ENCODE measurements at regions not wholly inside any gene's neighbourhood (a gene's known extent, or its start where the extent isn't known, plus 50 kb on each side); places are given as distances from the start of the nearest gene placed in this dataset.

DNA sequence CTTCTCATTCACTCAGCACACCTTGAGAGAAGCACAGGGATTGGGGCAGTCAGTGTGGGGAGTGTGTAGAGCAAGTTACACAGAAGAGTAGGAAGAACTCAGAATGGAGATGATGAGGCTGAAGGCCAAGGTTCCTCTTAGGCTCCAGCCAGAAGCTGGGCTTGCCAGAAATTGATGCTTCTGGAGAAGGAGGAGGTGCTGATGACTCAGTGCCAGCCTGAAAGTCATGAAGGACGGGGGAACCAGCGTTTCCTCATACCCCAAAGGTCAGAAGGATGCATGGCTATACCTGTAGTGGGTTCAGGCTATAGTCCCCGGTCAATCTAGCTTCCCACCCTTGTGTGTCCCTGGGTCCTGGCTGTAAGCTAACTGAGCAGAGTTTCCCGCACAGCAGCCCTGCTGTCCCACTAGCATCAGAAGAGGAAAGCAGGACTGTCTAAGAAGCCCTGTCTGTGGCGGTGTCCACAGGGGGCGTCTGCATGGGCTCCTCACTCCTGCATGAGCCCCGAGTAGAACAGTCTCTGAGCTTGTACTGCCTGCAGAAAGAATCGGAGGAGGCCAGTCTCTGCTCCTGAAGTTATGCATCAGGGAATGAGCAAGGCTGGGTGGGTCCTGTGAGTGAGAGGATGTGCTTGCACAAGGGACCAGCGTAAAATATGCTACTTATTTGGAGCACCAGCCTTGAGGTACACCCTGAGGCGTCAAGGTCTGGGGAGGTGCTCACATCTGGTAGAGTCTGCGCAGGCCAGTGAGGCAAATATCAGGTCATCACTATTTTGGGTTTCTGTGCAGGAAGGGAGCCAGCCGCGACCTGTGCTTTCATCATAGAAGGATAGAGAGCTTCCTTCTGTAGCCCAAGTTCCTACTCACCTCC is 148.5 kb downstream of the MRPL14 start:
- intact Hi-C loops (cut with DNase I; ENCODE audit: low total_unique reads) = no loop called here
- DNase-seq (ENCODE audit: low spot score in 2 of 2) = peak in 1 of 2 donors; percentile 27

DNA sequence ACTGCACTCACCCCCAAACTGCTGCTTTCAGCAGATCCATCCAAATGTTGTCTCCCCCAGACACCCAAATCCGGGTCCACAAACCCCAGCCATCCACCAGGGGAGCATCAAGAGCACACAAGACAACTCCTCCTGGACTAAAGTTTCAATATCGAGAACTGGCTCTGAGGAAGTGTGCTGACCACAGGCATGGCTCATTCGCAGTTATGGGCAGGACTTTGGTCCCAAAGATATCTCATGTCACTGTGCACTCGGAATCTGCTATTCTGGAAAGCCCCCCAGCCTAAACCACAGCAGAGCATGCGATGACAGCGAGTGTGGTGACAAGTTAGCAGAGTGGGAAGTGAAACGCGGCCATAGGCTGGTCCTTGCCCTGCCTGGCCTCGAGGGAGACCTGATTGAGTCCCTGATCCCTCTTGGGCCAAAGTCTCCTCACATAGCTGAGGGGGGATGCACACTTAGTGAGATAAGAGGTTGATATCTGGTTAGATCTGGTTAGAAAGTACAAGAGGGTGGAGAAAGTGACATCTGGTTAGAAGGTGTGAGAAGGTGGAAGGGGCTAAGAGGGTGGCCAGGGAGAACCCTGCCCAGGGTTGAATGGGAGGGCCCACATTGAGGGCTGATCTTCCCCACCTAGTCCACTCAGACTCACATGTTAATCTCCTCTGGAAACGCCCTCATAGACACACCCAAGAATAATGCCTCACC is 149.7 kb downstream of the MRPL14 start:
- peak in 1 of 2 donors; percentile 17 for DNase-seq (ENCODE audit: low spot score in 2 of 2)
- H3K4me1 ChIP-seq = peaks cover 2 to 6% of the 10 kb centered on the region in 2 donors
- H3K27ac ChIP-seq = no peak overlapping the region
- TF ChIP-seq, protein P1, sequence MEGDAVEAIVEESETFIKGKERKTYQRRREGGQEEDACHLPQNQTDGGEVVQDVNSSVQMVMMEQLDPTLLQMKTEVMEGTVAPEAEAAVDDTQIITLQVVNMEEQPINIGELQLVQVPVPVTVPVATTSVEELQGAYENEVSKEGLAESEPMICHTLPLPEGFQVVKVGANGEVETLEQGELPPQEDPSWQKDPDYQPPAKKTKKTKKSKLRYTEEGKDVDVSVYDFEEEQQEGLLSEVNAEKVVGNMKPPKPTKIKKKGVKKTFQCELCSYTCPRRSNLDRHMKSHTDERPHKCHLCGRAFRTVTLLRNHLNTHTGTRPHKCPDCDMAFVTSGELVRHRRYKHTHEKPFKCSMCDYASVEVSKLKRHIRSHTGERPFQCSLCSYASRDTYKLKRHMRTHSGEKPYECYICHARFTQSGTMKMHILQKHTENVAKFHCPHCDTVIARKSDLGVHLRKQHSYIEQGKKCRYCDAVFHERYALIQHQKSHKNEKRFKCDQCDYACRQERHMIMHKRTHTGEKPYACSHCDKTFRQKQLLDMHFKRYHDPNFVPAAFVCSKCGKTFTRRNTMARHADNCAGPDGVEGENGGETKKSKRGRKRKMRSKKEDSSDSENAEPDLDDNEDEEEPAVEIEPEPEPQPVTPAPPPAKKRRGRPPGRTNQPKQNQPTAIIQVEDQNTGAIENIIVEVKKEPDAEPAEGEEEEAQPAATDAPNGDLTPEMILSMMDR (IDR thresholded peaks at IDR 0.05) = no peak
- no peak for TF ChIP-seq POLR2A (IDR thresholded peaks at IDR 0.05)
- TF ChIP-seq POLR2AphosphoS5 (IDR thresholded peaks at IDR 0.05) = no peak
- no peak overlapping the region for H3K4me3 ChIP-seq
- intact Hi-C loops (cut with DNase I; ENCODE audit: low total_unique reads) = no loop called here
- no peaks in the 10 kb centered on the region for H3K27me3 ChIP-seq
- no peaks in the 10 kb centered on the region for H3K36me3 ChIP-seq
- H3K9me3 ChIP-seq = no peaks in the 10 kb centered on the region

More for the DNA sequence above, 148.5 kb downstream of the MRPL14 start:
- TF ChIP-seq, protein P1 (IDR thresholded peaks at IDR 0.05) = no peak
- TF ChIP-seq POLR2AphosphoS5 (IDR thresholded peaks at IDR 0.05) = no peak
- no peak for TF ChIP-seq POLR2A (IDR thresholded peaks at IDR 0.05)
- Histone ChIP-seq H3K27ac (no peak overlapping the region), H3K9me3 (no peaks in the 10 kb centered on the region), H3K27me3 (no peaks in the 10 kb centered on the region), H3K4me3 (no peak overlapping the region), H3K36me3 (no peaks in the 10 kb centered on the region), H3K4me1 (no peaks in the 10 kb centered on the region)

DNA sequence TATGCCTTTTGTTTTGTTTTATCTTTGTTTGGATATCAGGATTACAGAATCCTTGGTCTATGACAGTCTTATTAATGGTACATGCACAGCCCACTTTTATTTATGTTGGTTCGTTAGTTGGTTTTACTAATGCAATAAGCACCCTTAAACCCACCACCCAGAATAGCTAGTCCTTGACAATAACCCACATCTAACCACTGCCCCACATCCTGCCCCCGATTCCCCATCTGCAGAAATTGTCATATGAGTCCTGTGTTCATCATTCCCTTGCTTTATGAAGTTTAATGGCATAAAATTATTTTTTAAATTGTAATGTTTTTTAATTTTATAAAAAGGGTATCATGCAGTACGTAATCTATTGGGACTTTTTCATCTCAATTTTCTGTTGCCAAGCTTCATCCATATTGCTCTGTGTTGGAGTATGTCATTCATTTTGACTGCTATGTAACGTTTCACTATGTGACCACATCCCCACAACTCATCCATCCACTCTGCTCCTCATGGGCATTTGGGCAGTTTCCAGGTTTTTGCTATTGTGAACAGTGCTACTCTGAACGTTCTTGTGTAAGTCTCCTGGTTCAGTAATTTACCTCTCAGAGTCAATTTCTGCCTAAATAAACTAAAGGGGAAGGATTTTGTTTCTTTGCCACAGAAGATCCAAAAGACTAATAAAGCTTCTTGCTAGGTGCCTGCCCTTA is 150.4 kb downstream of the MRPL14 start:
- no peak overlapping the region for H3K27ac ChIP-seq
- H3K9me3 ChIP-seq = no peaks in the 10 kb centered on the region
- H3K4me1 ChIP-seq = peaks cover 9 to 13% of the 10 kb centered on the region in 2 donors
- H3K4me3 ChIP-seq = no peak overlapping the region
- no peaks in the 10 kb centered on the region for H3K36me3 ChIP-seq
- H3K27me3 ChIP-seq = no peaks in the 10 kb centered on the region
- DNase-seq (ENCODE audit: low spot score in 2 of 2) = no peak
- intact Hi-C loops (cut with DNase I; ENCODE audit: low total_unique reads) = no loop called here
- no peak for TF ChIP-seq POLR2A (IDR thresholded peaks at IDR 0.05)
- TF ChIP-seq, protein P1 (IDR thresholded peaks at IDR 0.05) = no peak
- TF ChIP-seq POLR2AphosphoS5 (IDR thresholded peaks at IDR 0.05) = no peak

DNA sequence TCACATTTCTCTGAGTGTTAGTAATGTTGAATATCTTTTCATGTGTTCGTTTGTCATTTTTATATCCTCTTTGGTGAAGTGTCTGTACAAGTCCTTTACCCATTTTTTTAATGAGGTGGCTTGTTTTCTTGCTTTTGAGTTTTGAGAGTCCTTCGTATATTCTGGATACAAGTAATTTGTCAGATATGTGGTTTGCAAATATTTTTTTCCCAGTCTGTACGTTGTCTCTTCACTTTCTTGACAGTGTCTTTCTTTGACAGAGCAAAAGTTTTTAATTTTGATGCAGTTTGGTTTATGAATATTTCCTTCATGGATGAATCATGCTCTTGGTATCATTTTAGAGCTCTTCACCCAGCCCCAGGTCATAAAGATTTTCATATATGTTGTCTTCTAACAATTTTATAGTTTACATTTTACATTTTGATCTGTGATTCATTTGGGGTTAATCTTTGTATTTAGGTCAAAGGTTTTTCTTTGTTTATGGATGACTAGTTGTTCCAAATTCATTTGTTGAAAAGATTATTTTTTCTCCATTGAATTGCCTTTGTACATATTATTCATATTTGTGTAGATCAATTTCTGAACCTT is 152.5 kb downstream of the MRPL14 start:
- intact Hi-C loops (cut with DNase I; ENCODE audit: low total_unique reads) = no loop called here

More for the DNA sequence above, 152.5 kb downstream of the MRPL14 start:
- no peaks in the 10 kb centered on the region for H3K9me3 ChIP-seq
- no peaks in the 10 kb centered on the region for H3K36me3 ChIP-seq
- H3K4me3 ChIP-seq = no peak overlapping the region
- H3K27me3 ChIP-seq = no peaks in the 10 kb centered on the region
- peaks cover 9 to 24% of the 10 kb centered on the region in 2 donors for H3K4me1 ChIP-seq
- no peak for DNase-seq (ENCODE audit: low spot score in 2 of 2)
- no peak overlapping the region for H3K27ac ChIP-seq
- TF ChIP-seq, protein P1 (IDR thresholded peaks at IDR 0.05) = no peak
- TF ChIP-seq POLR2AphosphoS5 (IDR thresholded peaks at IDR 0.05) (no peak), POLR2A (IDR thresholded peaks at IDR 0.05) (no peak)

All from breast epithelium (tissue), 4 donors.